GM19397 (cell line): ENCODE measurements at regions not wholly inside any gene's neighbourhood (a gene's known extent, or its start where the extent isn't known, plus 50 kb on each side); places are given as distances from the start of the nearest gene placed in this dataset.

Experiments
- ATAC-seq: cut with Tn5 transposase; IDR thresholded peaks from one replicate; pipeline ENCODE4 v1.9.1; 2021; ENCODE audit warnings: mild to moderate bottlenecking, moderate library complexity; ENCODE audit not compliant: unreplicated experiment

- no peak for ATAC-seq
Measured at GRCh38 chr2:64820901-64821300, 167.2 kb upstream of the SERTAD2 start.

GRCh38 chr2:64823794-64824193 is 165.4 kb upstream of the SLC1A4 start:
- ATAC-seq = no peak

GRCh38 chr2:64825831-64826491 is 163.2 kb upstream of the SLC1A4 start:
- ATAC-seq = no peak

- no peak for ATAC-seq
Measured at GRCh38 chr2:64826703-64827102, 162.5 kb upstream of the SLC1A4 start.

GRCh38 chr2:64828261-64828660 is 160.9 kb upstream of the SLC1A4 start:
- ATAC-seq = no peak

- ATAC-seq = no peak
Measured at GRCh38 chr2:64829525-64829924, 159.7 kb upstream of the SLC1A4 start.

GRCh38 chr2:64831134-64831976 is 157.8 kb upstream of the SLC1A4 start:
- peak; percentile 81 for ATAC-seq

- ATAC-seq = no peak
Measured at GRCh38 chr2:64831977-64832328, 157.2 kb upstream of the SLC1A4 start.

- ATAC-seq = no peak
Measured at GRCh38 chr2:64832936-64833335, 156.3 kb upstream of the SLC1A4 start.

- no peak for ATAC-seq
Measured at GRCh38 chr2:64836566-64836965, 152.6 kb upstream of the SLC1A4 start.

- ATAC-seq = no peak
Measured at GRCh38 chr2:64837116-64837731, 152.0 kb upstream of the SLC1A4 start.

- no peak for ATAC-seq
Measured at GRCh38 chr2:64837925-64838641, 151.1 kb upstream of the SLC1A4 start.

GRCh38 chr2:64838817-64839216 is 150.4 kb upstream of the SLC1A4 start:
- ATAC-seq = no peak

GRCh38 chr2:64839844-64840243 is 149.4 kb upstream of the SLC1A4 start:
- peak; percentile 91 for ATAC-seq

- ATAC-seq = no peak
Measured at GRCh38 chr2:64840426-64840881, 148.7 kb upstream of the SLC1A4 start.

GRCh38 chr2:64841461-64841860 is 147.7 kb upstream of the SLC1A4 start:
- no peak for ATAC-seq

GRCh38 chr2:64842030-64842429 is 147.2 kb upstream of the SLC1A4 start:
- no peak for ATAC-seq

- no peak for ATAC-seq
Measured at GRCh38 chr2:64844087-64844486, 145.1 kb upstream of the SLC1A4 start.

GRCh38 chr2:64845273-64845905 is 143.8 kb upstream of the SLC1A4 start:
- ATAC-seq = no peak

- ATAC-seq = no peak
Measured at GRCh38 chr2:64846177-64846576, 143.0 kb upstream of the SLC1A4 start.

GRCh38 chr2:64847930-64848329 is 141.3 kb upstream of the SLC1A4 start:
- no peak for ATAC-seq
